Left kidney (tissue), 1 donor: ENCODE measurements at regions not wholly inside any gene's neighbourhood (a gene's known extent, or its start where the extent isn't known, plus 50 kb on each side); places are given as distances from the start of the nearest gene placed in this dataset.

ENCODE experiments used
- DNase-seq: peaks from one replicate; pipeline ENCODE4 v3.0.0-alpha.2; 2013

- no peak for DNase-seq
Measured at GRCh38 chr6:45741437-45742171, 274.1 kb downstream of the CLIC5 start.

GRCh38 chr6:45739058-45739457, 276.6 kb downstream of the CLIC5 start:
- no peak for DNase-seq

DNA sequence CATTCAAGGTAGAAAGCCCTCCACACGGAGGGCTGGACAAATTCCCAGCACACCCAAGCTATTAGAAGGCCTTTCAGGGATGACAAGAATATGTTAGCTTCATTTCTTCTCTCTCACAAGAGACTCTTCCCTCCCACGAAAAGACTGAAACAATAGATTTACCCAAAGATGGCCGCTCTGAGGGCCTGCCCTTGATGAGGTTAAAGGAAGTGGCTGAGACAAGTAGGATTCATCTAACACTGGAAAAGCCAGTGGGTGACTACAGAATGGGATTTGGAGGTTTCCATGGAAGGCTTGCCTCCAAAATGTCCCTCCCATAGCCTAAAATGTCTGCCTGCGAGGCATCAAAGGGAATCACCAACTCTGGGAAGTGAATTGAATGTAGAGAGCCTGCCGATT, 277.6 kb downstream of the CLIC5 start:
- no peak for DNase-seq

- DNase-seq: no peak
Measured at GRCh38 chr6:45737331-45738056, 278.2 kb downstream of the CLIC5 start.

GRCh38 chr6:45736134-45736533, 279.5 kb downstream of the CLIC5 start:
- DNase-seq: no peak

DNA sequence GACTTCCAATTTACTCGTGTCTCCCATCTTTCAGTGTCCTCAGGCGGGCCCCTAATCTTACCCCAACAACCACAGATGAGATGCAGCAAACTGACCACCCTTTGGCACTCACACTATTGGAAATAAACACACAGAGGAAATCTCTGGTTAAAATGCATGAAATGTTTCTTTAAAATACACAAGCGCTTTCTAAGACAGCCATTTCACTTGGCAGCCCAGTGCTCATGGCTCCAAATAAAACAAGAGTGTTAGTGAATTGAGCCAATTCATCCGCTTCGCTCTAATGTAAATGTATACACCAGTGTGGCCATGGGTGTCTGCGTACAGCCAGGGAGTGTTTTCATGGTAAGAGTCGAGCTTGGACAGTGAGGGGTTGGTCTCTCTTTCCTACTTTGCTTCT, 282.9 kb downstream of the CLIC5 start:
- DNase-seq: no peak

DNA sequence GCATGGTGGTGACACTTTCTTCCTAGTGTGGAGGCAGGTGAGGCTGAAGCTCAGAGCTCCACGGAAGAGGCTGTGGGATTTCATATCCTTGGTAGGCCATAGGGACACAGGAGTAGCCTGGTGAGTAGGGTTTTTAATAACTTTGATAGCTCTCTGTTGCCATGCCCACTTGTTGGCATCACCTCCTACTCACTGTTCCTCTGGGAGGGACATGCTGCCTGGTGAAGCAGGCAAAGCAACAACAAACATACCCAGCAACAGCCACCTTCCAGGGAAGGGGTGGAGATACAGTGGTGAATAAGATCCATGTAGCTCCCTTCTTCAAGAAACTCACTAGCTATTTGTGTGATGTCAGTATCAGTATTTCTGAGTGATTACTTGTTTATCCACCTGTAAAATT, 285.4 kb downstream of the CLIC5 start:
- DNase-seq: no peak

GRCh38 chr6:45728674-45729073, 287.0 kb downstream of the CLIC5 start:
- DNase-seq: no peak

- no peak for DNase-seq
Measured at GRCh38 chr6:45727819-45728449, 287.7 kb downstream of the CLIC5 start.

GRCh38 chr6:45727228-45727627, 288.4 kb downstream of the CLIC5 start:
- DNase-seq: no peak

- no peak for DNase-seq
Measured at GRCh38 chr6:45726444-45726843, 289.2 kb downstream of the CLIC5 start.

- peak; percentile 65 for DNase-seq
Measured at GRCh38 chr6:45724511-45724910, 291.1 kb downstream of the CLIC5 start.

DNA sequence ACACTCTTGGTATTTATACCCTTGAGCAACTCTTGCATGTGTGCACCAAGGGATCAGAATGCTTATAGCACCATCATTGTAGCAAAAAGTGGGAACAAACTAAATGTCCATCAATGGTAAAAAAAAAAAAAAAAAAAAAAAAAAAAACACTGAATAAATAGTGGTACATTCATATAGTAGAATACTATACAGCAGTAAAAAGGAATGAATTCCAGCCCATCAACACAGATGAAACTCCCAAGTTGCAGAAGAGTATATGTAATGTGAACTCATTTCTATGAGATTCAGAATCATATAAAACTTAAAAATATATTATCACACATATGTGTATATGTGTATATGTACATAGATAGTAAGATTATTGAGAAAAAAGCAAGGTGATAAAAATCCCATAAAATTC, 291.6 kb downstream of the CLIC5 start:
- DNase-seq: no peak

GRCh38 chr6:45722876-45723275, 292.8 kb downstream of the CLIC5 start:
- DNase-seq: no peak

- no peak for DNase-seq
Measured at GRCh38 chr6:45721665-45722064, 294.0 kb downstream of the CLIC5 start.

DNA sequence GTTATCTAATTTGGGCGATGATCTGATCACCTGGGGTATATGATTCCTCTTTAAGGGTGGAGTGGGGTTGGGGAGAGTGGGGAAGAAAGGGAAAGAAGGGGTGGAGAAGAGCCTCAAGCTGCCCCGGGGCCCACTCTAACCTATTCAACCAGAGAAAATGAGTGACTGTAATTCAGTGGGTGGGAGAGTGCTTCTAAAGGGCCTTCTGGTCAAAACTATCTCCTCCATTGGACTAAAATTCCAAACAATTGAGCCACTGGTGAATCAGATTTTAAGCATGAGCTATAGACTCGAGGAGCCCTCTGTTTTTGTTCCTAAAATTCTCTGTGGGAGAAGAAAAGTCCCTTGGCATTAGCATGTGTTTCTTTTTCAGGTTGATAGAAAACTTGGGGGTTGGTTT, 296.8 kb downstream of the CLIC5 start:
- DNase-seq: no peak

DNA sequence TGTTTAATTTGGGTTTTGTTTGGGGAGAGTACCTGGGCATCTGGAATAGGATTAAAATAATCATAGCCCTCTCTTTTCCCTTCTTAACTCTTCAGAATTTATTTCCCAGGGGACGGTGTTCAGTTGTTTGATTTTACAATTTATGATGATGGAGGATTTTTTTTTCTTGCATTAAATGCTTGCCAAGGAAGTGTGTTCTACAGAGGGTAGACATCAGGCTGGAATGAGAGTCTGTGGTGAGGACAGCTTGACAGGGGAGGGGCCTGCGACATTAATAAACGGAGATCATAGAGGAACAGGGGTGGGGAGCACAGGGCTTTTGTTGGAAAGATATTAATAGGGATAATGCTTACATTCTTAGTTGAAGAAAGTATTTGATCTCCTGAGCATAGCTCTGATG, 297.5 kb downstream of the CLIC5 start:
- no peak for DNase-seq

- no peak for DNase-seq
Measured at GRCh38 chr6:45717715-45718114, 297.9 kb downstream of the CLIC5 start.

DNA sequence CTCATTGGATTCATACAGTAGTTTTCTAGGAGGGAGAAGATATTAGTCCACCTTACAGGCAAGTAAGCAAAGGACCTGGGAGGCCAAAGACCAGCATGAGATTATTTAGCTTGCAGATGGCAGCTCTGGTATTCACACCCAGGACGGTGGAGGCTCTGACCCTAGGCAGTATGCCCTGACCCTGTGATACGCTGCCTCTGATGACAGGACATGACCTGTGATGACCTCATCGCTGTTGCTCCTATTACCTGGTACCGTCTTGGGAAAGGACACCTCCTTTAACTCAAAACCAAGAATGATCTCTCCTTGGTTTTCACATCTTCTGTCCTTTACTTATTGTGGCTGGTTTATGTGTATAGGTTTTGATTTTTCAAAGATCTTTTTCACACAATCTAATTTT, 298.6 kb downstream of the CLIC5 start:
- no peak for DNase-seq

DNA sequence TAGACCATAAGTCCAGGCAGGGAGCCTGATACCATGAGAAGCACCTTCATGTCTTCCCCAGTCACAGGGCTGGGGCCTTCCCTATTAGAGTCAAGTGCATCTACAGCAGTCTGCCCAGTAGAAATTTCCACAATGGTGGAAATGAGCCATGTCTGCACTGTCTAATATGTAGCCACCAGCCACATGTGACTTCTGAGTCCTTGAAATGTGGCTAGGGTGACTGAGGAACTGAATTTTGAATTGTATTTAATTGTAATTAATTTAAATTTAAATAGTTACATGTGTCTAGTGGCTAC, 300.2 kb downstream of the CLIC5 start:
- DNase-seq: no peak

DNA sequence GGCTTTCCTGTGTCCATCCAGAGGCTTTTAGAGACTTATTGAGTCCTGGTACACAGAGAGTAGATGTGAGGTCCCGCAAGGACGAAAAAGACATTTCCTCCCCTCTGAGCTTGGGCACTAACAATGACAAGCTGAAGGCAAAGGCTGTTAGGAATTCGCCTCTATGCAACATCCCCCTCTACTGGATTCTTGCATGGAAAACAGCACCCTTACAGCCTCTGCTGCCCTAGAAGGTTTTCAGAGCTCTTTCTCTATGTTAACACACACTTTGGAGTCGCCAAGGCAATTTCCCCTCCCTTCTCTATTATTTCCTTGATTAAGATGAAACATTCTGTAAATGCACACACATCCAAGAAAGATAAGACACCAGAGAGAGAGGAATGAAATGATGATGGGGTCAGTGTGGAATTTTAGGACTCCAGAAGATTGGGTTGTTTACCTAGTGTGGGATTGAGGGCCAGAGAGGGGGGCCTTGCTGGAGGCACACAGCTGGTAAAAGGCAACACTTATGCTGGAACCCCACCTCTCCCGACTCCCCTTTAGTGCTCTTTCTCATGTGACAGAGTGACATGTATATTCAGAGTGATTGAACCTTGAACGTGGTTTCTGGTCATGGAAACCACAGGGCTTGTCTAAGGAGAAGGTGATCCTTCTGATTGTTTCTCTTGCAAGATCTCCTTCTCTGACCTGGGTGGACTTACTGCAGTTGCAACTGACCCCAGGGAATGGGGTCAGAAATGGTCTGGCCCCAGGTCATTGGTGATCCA, 300.7 kb downstream of the CLIC5 start:
- peak; percentile 87 for DNase-seq

DNA sequence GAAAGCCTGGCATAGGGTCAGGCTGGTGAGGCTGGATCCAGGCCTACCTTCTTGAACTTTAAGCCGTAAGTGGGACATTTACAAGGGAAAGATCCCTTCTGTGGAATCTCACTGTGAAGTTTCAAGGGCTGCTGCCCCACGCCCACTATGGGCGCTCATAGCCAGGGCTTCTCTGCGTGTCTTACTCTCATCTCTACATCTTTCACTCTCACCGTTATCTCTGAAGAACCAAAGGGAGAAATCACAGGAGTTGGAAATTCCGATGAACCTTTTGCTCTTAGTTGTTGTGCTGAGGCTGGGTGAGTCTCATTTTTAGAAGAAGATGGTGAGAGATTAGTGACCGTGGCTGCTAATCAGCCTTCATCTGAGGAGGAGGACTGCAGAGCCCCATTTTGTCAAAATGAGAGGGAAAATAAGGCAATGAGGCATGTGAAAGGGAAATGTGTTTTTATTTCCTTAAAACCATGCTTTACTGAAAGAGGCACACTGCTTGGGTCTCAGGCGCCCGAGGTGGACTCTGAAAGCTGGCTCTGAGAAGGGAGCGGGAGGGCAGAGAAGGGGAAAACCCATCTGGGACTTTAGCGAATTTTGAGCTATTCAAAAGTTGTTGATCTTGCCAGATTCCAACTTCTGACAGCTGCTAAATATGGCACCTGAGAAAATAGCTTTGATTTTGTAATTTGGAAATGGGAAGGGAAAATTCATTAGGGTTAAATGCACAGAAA, 301.5 kb downstream of the CLIC5 start:
- DNase-seq: no peak
